ENCODE measurements at regions not wholly inside any gene's neighbourhood (a gene's known extent, or its start where the extent isn't known, plus 50 kb on each side); places are given as distances from the start of the nearest gene placed in this dataset.

DNA sequence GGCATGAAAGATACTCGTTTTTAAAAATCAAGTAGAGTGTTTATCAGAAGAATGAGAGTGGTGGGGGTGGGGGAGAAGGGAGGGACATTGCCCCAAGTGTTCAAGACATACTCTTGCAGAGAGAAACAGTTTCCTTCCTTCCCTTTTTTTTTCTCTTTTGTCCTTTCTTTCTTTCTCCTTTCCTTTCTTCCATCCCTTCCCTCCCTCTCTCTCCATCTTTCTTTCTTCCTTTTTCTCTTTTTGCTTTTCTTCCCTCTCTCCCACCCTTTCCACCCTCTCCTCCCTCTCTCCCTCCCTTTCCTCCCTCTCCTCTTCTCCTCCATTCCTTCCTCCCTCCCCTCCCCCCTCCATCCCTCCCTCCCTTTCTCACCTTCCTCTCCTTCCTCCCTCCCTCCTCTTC, 478.3 kb upstream of the EDIL3 start:
- Histone ChIP-seq H4K20me1 (ENCODE audit: control insufficient read depth, insufficient read depth) (no peaks in the 10 kb centered on the region), H3K36me3 (ENCODE audit: control insufficient read depth in 2 of 2, insufficient read depth in 2 of 2, low read length in 1 of 2) (no peaks in the 10 kb centered on the region), H3K27ac (ENCODE audit: control insufficient read depth, insufficient read depth) (no peak overlapping the region), H2AFZ (ENCODE audit: control insufficient read depth, low read depth, low read length) (no peak overlapping the region), H3K4me3 (no peak overlapping the region), H3K4me2 (ENCODE audit: control insufficient read depth, insufficient read depth) (no peak overlapping the region), H3K27me3 (replicated peaks in 1 of 2; ENCODE audit: control insufficient read depth in 2 of 2, insufficient read depth in 2 of 2, low read length in 1 of 2) (no peaks in the 10 kb centered on the region), H3K9me3 (replicated peaks; ENCODE audit: control insufficient read depth, insufficient read depth, low read length) (no peaks in the 10 kb centered on the region), H3K9ac (ENCODE audit: control insufficient read depth, insufficient read depth, low read length) (no peak overlapping the region), H3K4me1 (ENCODE audit: control insufficient read depth, insufficient read depth, low read length) (no peaks in the 10 kb centered on the region), H3K79me2 (ENCODE audit: control insufficient read depth, insufficient read depth, low read length) (no peaks in the 10 kb centered on the region)
- 8% methylated on average over 1 of the region's 1 CpG for WGBS (ENCODE audit: insufficient coverage, insufficient replicate concordance, low lambda C conversion rate, missing lambda C conversion rate)
- ChIA-PET SMC1A (ENCODE audit: uncharacterized antibody, unreplicated experiment) (interaction anchor here (1.5 kb wide), 1 partner anchor 12 kb away, joined by 3 read pairs; no protein-coding TSS in a partner anchor), RAD21 (ENCODE audit: unreplicated experiment) (no interaction called here), POLR2A (no interaction called here), CTCF (no interaction called here)
- intact Hi-C loops (cut with micrococcal nuclease; ENCODE audit: unreplicated experiment) (no loop called here), in situ Hi-C loops (cut with MboI) (no loop called here)
- DNase-seq (ENCODE audit: low read depth, low spot score) (no peak), ATAC-seq (no peak), FAIRE-seq (no peak)
- no peak for TF ChIP-seq HDAC2 (IDR thresholded peaks at IDR 0.05)
- TF ChIP-seq, protein P1, sequence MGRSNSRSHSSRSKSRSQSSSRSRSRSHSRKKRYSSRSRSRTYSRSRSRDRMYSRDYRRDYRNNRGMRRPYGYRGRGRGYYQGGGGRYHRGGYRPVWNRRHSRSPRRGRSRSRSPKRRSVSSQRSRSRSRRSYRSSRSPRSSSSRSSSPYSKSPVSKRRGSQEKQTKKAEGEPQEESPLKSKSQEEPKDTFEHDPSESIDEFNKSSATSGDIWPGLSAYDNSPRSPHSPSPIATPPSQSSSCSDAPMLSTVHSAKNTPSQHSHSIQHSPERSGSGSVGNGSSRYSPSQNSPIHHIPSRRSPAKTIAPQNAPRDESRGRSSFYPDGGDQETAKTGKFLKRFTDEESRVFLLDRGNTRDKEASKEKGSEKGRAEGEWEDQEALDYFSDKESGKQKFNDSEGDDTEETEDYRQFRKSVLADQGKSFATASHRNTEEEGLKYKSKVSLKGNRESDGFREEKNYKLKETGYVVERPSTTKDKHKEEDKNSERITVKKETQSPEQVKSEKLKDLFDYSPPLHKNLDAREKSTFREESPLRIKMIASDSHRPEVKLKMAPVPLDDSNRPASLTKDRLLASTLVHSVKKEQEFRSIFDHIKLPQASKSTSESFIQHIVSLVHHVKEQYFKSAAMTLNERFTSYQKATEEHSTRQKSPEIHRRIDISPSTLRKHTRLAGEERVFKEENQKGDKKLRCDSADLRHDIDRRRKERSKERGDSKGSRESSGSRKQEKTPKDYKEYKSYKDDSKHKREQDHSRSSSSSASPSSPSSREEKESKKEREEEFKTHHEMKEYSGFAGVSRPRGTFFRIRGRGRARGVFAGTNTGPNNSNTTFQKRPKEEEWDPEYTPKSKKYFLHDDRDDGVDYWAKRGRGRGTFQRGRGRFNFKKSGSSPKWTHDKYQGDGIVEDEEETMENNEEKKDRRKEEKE (IDR thresholded peaks at IDR 0.05) = no peak
- no TSS peak for BruUV-seq (replicated peaks)

DNA sequence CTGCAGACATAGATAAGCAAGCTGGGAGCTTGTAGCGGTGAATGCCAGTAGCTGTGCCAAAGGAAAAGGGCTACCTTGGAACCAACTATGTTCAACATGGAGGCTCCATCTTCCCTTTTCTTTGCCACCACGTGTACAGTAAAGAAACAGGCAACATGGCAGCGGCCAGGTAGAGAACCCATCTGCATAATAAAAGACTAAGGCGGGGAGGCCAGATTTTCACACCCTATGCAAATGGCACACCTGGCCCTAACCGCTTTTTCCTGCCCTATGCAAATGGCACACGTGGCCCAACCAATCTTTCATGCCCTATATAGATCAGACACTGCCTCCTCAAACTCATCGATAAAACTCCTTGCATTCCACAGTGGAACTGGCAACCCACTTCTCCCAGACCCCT, 477.5 kb upstream of the EDIL3 start:
- POLR2A ChIA-PET = no interaction called here
- Histone ChIP-seq H3K4me2 (ENCODE audit: control insufficient read depth, insufficient read depth) (no peak overlapping the region), H3K4me3 (no peak overlapping the region), H3K9ac (ENCODE audit: control insufficient read depth, insufficient read depth, low read length) (no peak overlapping the region), H2AFZ (ENCODE audit: control insufficient read depth, low read depth, low read length) (no peak overlapping the region), H3K27me3 (replicated peaks in 1 of 2; ENCODE audit: control insufficient read depth in 2 of 2, insufficient read depth in 2 of 2, low read length in 1 of 2) (no peaks in the 10 kb centered on the region), H3K27ac (ENCODE audit: control insufficient read depth, insufficient read depth) (no peak overlapping the region), H3K4me1 (ENCODE audit: control insufficient read depth, insufficient read depth, low read length) (no peaks in the 10 kb centered on the region), H3K79me2 (ENCODE audit: control insufficient read depth, insufficient read depth, low read length) (no peaks in the 10 kb centered on the region), H4K20me1 (ENCODE audit: control insufficient read depth, insufficient read depth) (no peaks in the 10 kb centered on the region), H3K36me3 (ENCODE audit: control insufficient read depth in 2 of 2, insufficient read depth in 2 of 2, low read length in 1 of 2) (no peaks in the 10 kb centered on the region), H3K9me3 (replicated peaks; ENCODE audit: control insufficient read depth, insufficient read depth, low read length) (no peaks in the 10 kb centered on the region)
- no TSS peak for BruUV-seq (replicated peaks)
- in situ Hi-C loops (cut with MboI) (no loop called here), intact Hi-C loops (cut with micrococcal nuclease; ENCODE audit: unreplicated experiment) (no loop called here)
- DNase-seq (ENCODE audit: low read depth, low spot score) = no peak
- SMC1A ChIA-PET (ENCODE audit: uncharacterized antibody, unreplicated experiment) = interaction anchor here (1.5 kb wide), 1 partner anchor 11 kb away, joined by 3 read pairs; no protein-coding TSS in a partner anchor
- ATAC-seq = no peak
- no peak for TF ChIP-seq IKZF2 (IDR thresholded peaks at IDR 0.05)
- TF ChIP-seq CHD4 (IDR thresholded peaks at IDR 0.05) = no peak
- CTCF ChIA-PET = no interaction called here
- no peak for FAIRE-seq
- WGBS (ENCODE audit: insufficient coverage, insufficient replicate concordance, low lambda C conversion rate, missing lambda C conversion rate) = 36% methylated on average over 7 of the region's 7 CpGs
- RAD21 ChIA-PET (ENCODE audit: unreplicated experiment) = no interaction called here
